ENCODE measurements at regions not wholly inside any gene's neighbourhood (a gene's known extent, or its start where the extent isn't known, plus 50 kb on each side); places are given as distances from the start of the nearest gene placed in this dataset.

GRCh38 chr3:181344331-181344730, 354.8 kb upstream of the DNAJC19 start:
- Histone ChIP-seq H4K20me1 (ENCODE audit: insufficient read depth) (no peaks in the 10 kb centered on the region), H3K9me2 (no peaks in the 10 kb centered on the region), H2AFZ (ENCODE audit: low read depth) (no peak overlapping the region), H3K27ac (ENCODE audit: low read depth in 2 of 2, low read length in 1 of 2) (no peak overlapping the region), H3K4me2 (no peak overlapping the region), H3K4me3 (ENCODE audit: low read depth in 2 of 2, low read length in 1 of 2) (no peak overlapping the region), H3F3A (replicated peaks; ENCODE audit: insufficient read depth) (no peaks in the 10 kb centered on the region), H3K9ac (no peak overlapping the region), H3K27me3 (ENCODE audit: insufficient read depth) (no peaks in the 10 kb centered on the region), H3K36me3 (replicated peaks in 1 of 2; ENCODE audit: control insufficient read depth in 1 of 2, insufficient read depth in 2 of 2, low read length in 1 of 2) (no peaks in the 10 kb centered on the region), H3K79me2 (ENCODE audit: insufficient read depth) (no peaks in the 10 kb centered on the region), H3K4me1 (ENCODE audit: control insufficient read depth in 1 of 2, insufficient read depth in 2 of 2, low read depth in 1 of 2, low read length in 1 of 2) (no peaks in the 10 kb centered on the region), H3K9me3 (no peaks in the 10 kb centered on the region)
- DNase-seq: no peak
- CTCF ChIA-PET: interaction anchor here (2.4 to 3.0 kb wide), 2 partner anchors 18 to 65 kb away, joined by 7 to 8 read pairs; no protein-coding TSS in a partner anchor
- WGBS (ENCODE audit: low lambda C conversion rate): 35% methylated on average over 5 of the region's 5 CpGs
- POLR2A ChIA-PET: no interaction called here
- TF ChIP-seq NRF1 (IDR thresholded peaks at IDR 0.05; ENCODE audit: low read depth, low read length) (no peak), USF1 (IDR thresholded peaks at IDR 0.05; ENCODE audit: borderline replicate concordance, low read depth) (no peak), RCOR1 (IDR thresholded peaks at IDR 0.05; ENCODE audit: low read length) (no peak), MXI1 (IDR thresholded peaks at IDR 0.05; ENCODE audit: low read depth, low read length) (no peak), USF2 (IDR thresholded peaks at IDR 0.05; ENCODE audit: borderline replicate concordance, low read depth, low read length) (no peak), ELF1 (IDR thresholded peaks at IDR 0.05) (no peak), MAX (IDR thresholded peaks at IDR 0.05; ENCODE audit: low read depth) (no peak), TCF12 (IDR thresholded peaks at IDR 0.05) (no peak), FOXM1 (IDR thresholded peaks at IDR 0.05; ENCODE audit: low read depth) (no peak)

- Histone ChIP-seq H3K36me3 (replicated peaks in 1 of 2; ENCODE audit: control insufficient read depth in 1 of 2, insufficient read depth in 2 of 2, low read length in 1 of 2) (no peaks in the 10 kb centered on the region), H3K4me3 (ENCODE audit: low read depth in 2 of 2, low read length in 1 of 2) (no peak overlapping the region), H4K20me1 (ENCODE audit: insufficient read depth) (no peaks in the 10 kb centered on the region), H3K9ac (no peak overlapping the region), H3K27ac (ENCODE audit: low read depth in 2 of 2, low read length in 1 of 2) (no peak overlapping the region), H3K9me3 (no peaks in the 10 kb centered on the region), H3K79me2 (ENCODE audit: insufficient read depth) (no peaks in the 10 kb centered on the region), H3K4me2 (no peak overlapping the region), H3K27me3 (ENCODE audit: insufficient read depth) (no peaks in the 10 kb centered on the region), H3F3A (replicated peaks; ENCODE audit: insufficient read depth) (no peaks in the 10 kb centered on the region), H3K4me1 (ENCODE audit: control insufficient read depth in 1 of 2, insufficient read depth in 2 of 2, low read depth in 1 of 2, low read length in 1 of 2) (peaks cover 0 to 3% of the 10 kb centered on the region in 2 experiments; a peak in 2 of 4 replicates), H2AFZ (ENCODE audit: low read depth) (no peak overlapping the region), H3K9me2 (no peaks in the 10 kb centered on the region)
- ChIA-PET CTCF (interaction anchor here (0.6 to 1.0 kb wide), 2 partner anchors 10 to 364 kb away, joined by 3 read pairs; no protein-coding TSS in a partner anchor), POLR2A (no interaction called here)
- 34% methylated on average over 2 of the region's 2 CpGs for WGBS (ENCODE audit: low lambda C conversion rate)
- no peak for DNase-seq
- TF ChIP-seq RAD21 (IDR thresholded peaks at IDR 0.05; ENCODE audit: low read length) (no peak), JUND (IDR thresholded peaks at IDR 0.05) (no peak), MXI1 (IDR thresholded peaks at IDR 0.05; ENCODE audit: low read depth, low read length) (no peak), USF1 (IDR thresholded peaks at IDR 0.05; ENCODE audit: borderline replicate concordance, low read depth) (no peak), CTCF (IDR thresholded peaks at IDR 0.05) (no peak), IRF3 (IDR thresholded peaks at IDR 0.05; ENCODE audit: low read depth, low read length) (no peak), NFIC (IDR thresholded peaks at IDR 0.05; ENCODE audit: borderline replicate concordance) (no peak), GATA2 (CRISPR knock-in tag; IDR thresholded peaks at IDR 0.05) (no peak), REST (IDR thresholded peaks at IDR 0.05; ENCODE audit: low read depth, low read length) (no peak), TEAD4 (IDR thresholded peaks at IDR 0.05; ENCODE audit: borderline replicate concordance, insufficient read depth) (no peak), GABPA (IDR thresholded peaks at IDR 0.05; ENCODE audit: low read depth) (no peak), POLR2AphosphoS5 (IDR thresholded peaks at IDR 0.05; ENCODE audit: low read depth, low read length) (no peak), EZH2phosphoT487 (IDR thresholded peaks at IDR 0.05; ENCODE audit: borderline replicate concordance, low read depth) (no peak)
Observed at GRCh38 chr3:181336597-181336996, 347.1 kb upstream of the DNAJC19 start.

Measured in SK-N-SH (cell line).